ENCODE measurements at regions not wholly inside any gene's neighbourhood (a gene's known extent, or its start where the extent isn't known, plus 50 kb on each side); places are given as distances from the start of the nearest gene placed in this dataset.

- Histone ChIP-seq H3K9ac (ENCODE audit: low read length in 5 of 5) (no peak overlapping the region), H3K4me1 (ENCODE audit: control insufficient read depth in 5 of 5, insufficient read depth in 5 of 5, low read length in 5 of 5) (peaks cover 0 to 20% (median 2%) of the 10 kb centered on the region in 5 donors), H3K36me3 (ENCODE audit: control insufficient read depth in 5 of 5, insufficient read depth in 5 of 5, low read length in 5 of 5) (no peaks in the 10 kb centered on the region), H3K4me3 (ENCODE audit: low read depth in 1 of 5, low read length in 5 of 5) (no peak overlapping the region), H3K9me3 (ENCODE audit: control insufficient read depth in 5 of 5, low read length in 5 of 5) (no peaks in the 10 kb centered on the region), H3K27me3 (ENCODE audit: control insufficient read depth in 5 of 5, insufficient read depth in 4 of 5, low read length in 5 of 5) (no peaks in the 10 kb centered on the region), H3K27ac (ENCODE audit: low read depth, low read length) (peak overlapping the region; percentile 50)
Observed at GRCh38 chr1:226799634-226800281, 60.7 kb upstream of the ITPKB start.

- no peak overlapping the region for H3K27ac ChIP-seq (ENCODE audit: low read depth, low read length)
- H3K9me3 ChIP-seq (ENCODE audit: control insufficient read depth in 5 of 5, low read length in 5 of 5) = no peaks in the 10 kb centered on the region
- no peaks in the 10 kb centered on the region for H3K36me3 ChIP-seq (ENCODE audit: control insufficient read depth in 5 of 5, insufficient read depth in 5 of 5, low read length in 5 of 5)
- H3K4me1 ChIP-seq (ENCODE audit: control insufficient read depth in 5 of 5, insufficient read depth in 5 of 5, low read length in 5 of 5) = peaks cover 0 to 20% (median 2%) of the 10 kb centered on the region in 5 donors
- H3K27me3 ChIP-seq (ENCODE audit: control insufficient read depth in 5 of 5, insufficient read depth in 4 of 5, low read length in 5 of 5) = no peaks in the 10 kb centered on the region
- no peak overlapping the region for H3K9ac ChIP-seq (ENCODE audit: low read length in 5 of 5)
- no peak overlapping the region for H3K4me3 ChIP-seq (ENCODE audit: low read depth in 1 of 5, low read length in 5 of 5)
Observed at GRCh38 chr1:226798427-226799411, 59.6 kb upstream of the ITPKB start.

- Histone ChIP-seq H3K9me3 (ENCODE audit: control insufficient read depth in 5 of 5, low read length in 5 of 5) (no peaks in the 10 kb centered on the region), H3K27me3 (ENCODE audit: control insufficient read depth in 5 of 5, insufficient read depth in 4 of 5, low read length in 5 of 5) (no peaks in the 10 kb centered on the region), H3K9ac (ENCODE audit: low read length in 5 of 5) (no peak overlapping the region), H3K4me1 (ENCODE audit: control insufficient read depth in 5 of 5, insufficient read depth in 5 of 5, low read length in 5 of 5) (peaks cover 0 to 20% (median 2%) of the 10 kb centered on the region in 5 donors), H3K27ac (ENCODE audit: low read depth, low read length) (no peak overlapping the region), H3K4me3 (ENCODE audit: low read depth in 1 of 5, low read length in 5 of 5) (no peak overlapping the region), H3K36me3 (ENCODE audit: control insufficient read depth in 5 of 5, insufficient read depth in 5 of 5, low read length in 5 of 5) (no peaks in the 10 kb centered on the region)
Observed at GRCh38 chr1:226797151-226797550, 58.1 kb upstream of the ITPKB start.

- Histone ChIP-seq H3K4me3 (ENCODE audit: low read depth in 1 of 5, low read length in 5 of 5) (no peak overlapping the region), H3K9ac (ENCODE audit: low read length in 5 of 5) (no peak overlapping the region), H3K9me3 (ENCODE audit: control insufficient read depth in 5 of 5, low read length in 5 of 5) (no peaks in the 10 kb centered on the region), H3K27ac (ENCODE audit: low read depth, low read length) (no peak overlapping the region), H3K27me3 (ENCODE audit: control insufficient read depth in 5 of 5, insufficient read depth in 4 of 5, low read length in 5 of 5) (no peaks in the 10 kb centered on the region), H3K4me1 (ENCODE audit: control insufficient read depth in 5 of 5, insufficient read depth in 5 of 5, low read length in 5 of 5) (peaks cover 0 to 5% (median 0%) of the 10 kb centered on the region in 5 donors), H3K36me3 (ENCODE audit: control insufficient read depth in 5 of 5, insufficient read depth in 5 of 5, low read length in 5 of 5) (no peaks in the 10 kb centered on the region)
Observed at GRCh38 chr1:226793620-226794276, 54.7 kb upstream of the ITPKB start.

- Histone ChIP-seq H3K9me3 (ENCODE audit: control insufficient read depth in 5 of 5, low read length in 5 of 5) (no peaks in the 10 kb centered on the region), H3K9ac (ENCODE audit: low read length in 5 of 5) (no peak overlapping the region), H3K27me3 (ENCODE audit: control insufficient read depth in 5 of 5, insufficient read depth in 4 of 5, low read length in 5 of 5) (no peaks in the 10 kb centered on the region), H3K4me1 (ENCODE audit: control insufficient read depth in 5 of 5, insufficient read depth in 5 of 5, low read length in 5 of 5) (no peaks in the 10 kb centered on the region), H3K36me3 (ENCODE audit: control insufficient read depth in 5 of 5, insufficient read depth in 5 of 5, low read length in 5 of 5) (no peaks in the 10 kb centered on the region), H3K4me3 (ENCODE audit: low read depth in 1 of 5, low read length in 5 of 5) (no peak overlapping the region), H3K27ac (ENCODE audit: low read depth, low read length) (no peak overlapping the region)
Observed at GRCh38 chr1:226792368-226792767, 53.3 kb upstream of the ITPKB start.

GRCh38 chr1:226790545-226791181 lies 51.6 kb upstream of the ITPKB start:
- Histone ChIP-seq H3K36me3 (ENCODE audit: control insufficient read depth in 5 of 5, insufficient read depth in 5 of 5, low read length in 5 of 5) (no peaks in the 10 kb centered on the region), H3K9ac (ENCODE audit: low read length in 5 of 5) (no peak overlapping the region), H3K4me3 (ENCODE audit: low read depth in 1 of 5, low read length in 5 of 5) (no peak overlapping the region), H3K9me3 (ENCODE audit: control insufficient read depth in 5 of 5, low read length in 5 of 5) (no peaks in the 10 kb centered on the region), H3K27me3 (ENCODE audit: control insufficient read depth in 5 of 5, insufficient read depth in 4 of 5, low read length in 5 of 5) (no peaks in the 10 kb centered on the region), H3K27ac (ENCODE audit: low read depth, low read length) (no peak overlapping the region), H3K4me1 (ENCODE audit: control insufficient read depth in 5 of 5, insufficient read depth in 5 of 5, low read length in 5 of 5) (no peaks in the 10 kb centered on the region)

GRCh38 chr1:226788965-226789364 lies 49.9 kb upstream of the ITPKB start:
- H3K9me3 ChIP-seq (ENCODE audit: control insufficient read depth in 5 of 5, low read length in 5 of 5) = no peaks in the 10 kb centered on the region
- no peak overlapping the region for H3K4me3 ChIP-seq (ENCODE audit: low read depth in 1 of 5, low read length in 5 of 5)
- no peaks in the 10 kb centered on the region for H3K36me3 ChIP-seq (ENCODE audit: control insufficient read depth in 5 of 5, insufficient read depth in 5 of 5, low read length in 5 of 5)
- peaks cover 0 to 3% (median 0%) of the 10 kb centered on the region in 5 donors for H3K4me1 ChIP-seq (ENCODE audit: control insufficient read depth in 5 of 5, insufficient read depth in 5 of 5, low read length in 5 of 5)
- no peak overlapping the region for H3K9ac ChIP-seq (ENCODE audit: low read length in 5 of 5)
- H3K27me3 ChIP-seq (ENCODE audit: control insufficient read depth in 5 of 5, insufficient read depth in 4 of 5, low read length in 5 of 5) = no peaks in the 10 kb centered on the region
- H3K27ac ChIP-seq (ENCODE audit: low read depth, low read length) = no peak overlapping the region
